Mesendoderm (in vitro differentiated cells): ENCODE measurements at regions not wholly inside any gene's neighbourhood (a gene's known extent, or its start where the extent isn't known, plus 50 kb on each side); places are given as distances from the start of the nearest gene placed in this dataset.

Experiments
- DNase-seq: peaks from one replicate; pipeline ENCODE4 v3.0.0; 2013
- H2AK5ac ChIP-seq: 2 replicates; pipeline ENCODE4 v1.6.1; 2013; ENCODE audit warnings: low read length, inconsistent platforms
- H2BK120ac ChIP-seq: 2 replicates; pipeline ENCODE4 v1.6.1; 2013; ENCODE audit warnings: low read depth, mild to moderate bottlenecking, low read length, moderate library complexity, mixed read lengths
- H2BK15ac ChIP-seq: replicated peaks from 2 replicates; pipeline ENCODE4 v1.6.1; 2013; ENCODE audit warnings: low read depth, mild to moderate bottlenecking, moderate library complexity
- H2BK5ac ChIP-seq: 2 replicates; pipeline ENCODE4 v1.6.1; 2013; ENCODE audit warnings: low read length, inconsistent platforms
- H3K18ac ChIP-seq: 2 replicates; pipeline ENCODE4 v1.6.1; 2013; ENCODE audit warnings: mild to moderate bottlenecking, low read length, mixed read lengths
- H3K23ac ChIP-seq: one replicate; pipeline ENCODE4 v1.6.1; 2013; ENCODE audit warnings: low read length
- H3K27ac ChIP-seq: 2 replicates; pipeline ENCODE4 v1.5.1; 2013; ENCODE audit warnings: low read depth, mild to moderate bottlenecking, inconsistent platforms, low read length, moderate library complexity
- H3K27me3 ChIP-seq: 2 replicates; pipeline ENCODE4 v1.6.1; 2013; ENCODE audit warnings: low read length, control low read depth, mild to moderate bottlenecking, inconsistent platforms; ENCODE audit not compliant: insufficient read depth, poor library complexity
- H3K36me3 ChIP-seq: 2 replicates; pipeline ENCODE4 v1.6.1; 2013; ENCODE audit warnings: low read length, inconsistent platforms; ENCODE audit not compliant: control insufficient read depth, insufficient read depth
- H3K4ac ChIP-seq: one replicate; pipeline ENCODE4 v1.6.1; 2013; ENCODE audit warnings: low read depth, mild to moderate bottlenecking, low read length, moderate library complexity
- H3K4me1 ChIP-seq: 2 replicates; pipeline ENCODE4 v1.6.1; 2013; ENCODE audit warnings: low read depth, low read length, inconsistent platforms; ENCODE audit not compliant: control insufficient read depth
- H3K4me2 ChIP-seq: 2 replicates; pipeline ENCODE4 v1.6.1; 2013; ENCODE audit warnings: low read length
- H3K4me3 ChIP-seq: 2 replicates; pipeline ENCODE4 v1.5.1; 2013; ENCODE audit warnings: mild to moderate bottlenecking, low read length
- H3K56ac ChIP-seq: one replicate; pipeline ENCODE4 v1.6.1; 2013; ENCODE audit warnings: low read length
- H3K79me1 ChIP-seq: 2 replicates; pipeline ENCODE4 v1.6.1; 2013; ENCODE audit warnings: low read length, inconsistent platforms
- H3K79me2 ChIP-seq: 2 replicates; pipeline ENCODE4 v1.6.1; 2013; ENCODE audit warnings: mild to moderate bottlenecking, low read length; ENCODE audit not compliant: control insufficient read depth, insufficient read depth
- H3K9ac ChIP-seq: 2 replicates; pipeline ENCODE4 v1.6.1; 2013; ENCODE audit warnings: low read length, inconsistent platforms
- H4K5ac ChIP-seq: one replicate; pipeline ENCODE4 v1.6.1; 2013; ENCODE audit warnings: low read length
- H4K8ac ChIP-seq: one replicate; pipeline ENCODE4 v1.6.1; 2013; ENCODE audit warnings: low read depth, mild to moderate bottlenecking, control low read depth, low read length, moderate library complexity
- WGBS: extraction: QIAGEN DNeasy Blood & Tissue Kit; methylation state at CpG from one replicate; pipeline ENCODE4 v1.1.7; 2013; ENCODE audit warnings: low lambda C conversion rate, missing lambda C conversion rate; ENCODE audit not compliant: insufficient coverage; ENCODE audit errors: extremely low coverage; 5-methylcytosine and 5-hydroxymethylcytosine counted together

DNA sequence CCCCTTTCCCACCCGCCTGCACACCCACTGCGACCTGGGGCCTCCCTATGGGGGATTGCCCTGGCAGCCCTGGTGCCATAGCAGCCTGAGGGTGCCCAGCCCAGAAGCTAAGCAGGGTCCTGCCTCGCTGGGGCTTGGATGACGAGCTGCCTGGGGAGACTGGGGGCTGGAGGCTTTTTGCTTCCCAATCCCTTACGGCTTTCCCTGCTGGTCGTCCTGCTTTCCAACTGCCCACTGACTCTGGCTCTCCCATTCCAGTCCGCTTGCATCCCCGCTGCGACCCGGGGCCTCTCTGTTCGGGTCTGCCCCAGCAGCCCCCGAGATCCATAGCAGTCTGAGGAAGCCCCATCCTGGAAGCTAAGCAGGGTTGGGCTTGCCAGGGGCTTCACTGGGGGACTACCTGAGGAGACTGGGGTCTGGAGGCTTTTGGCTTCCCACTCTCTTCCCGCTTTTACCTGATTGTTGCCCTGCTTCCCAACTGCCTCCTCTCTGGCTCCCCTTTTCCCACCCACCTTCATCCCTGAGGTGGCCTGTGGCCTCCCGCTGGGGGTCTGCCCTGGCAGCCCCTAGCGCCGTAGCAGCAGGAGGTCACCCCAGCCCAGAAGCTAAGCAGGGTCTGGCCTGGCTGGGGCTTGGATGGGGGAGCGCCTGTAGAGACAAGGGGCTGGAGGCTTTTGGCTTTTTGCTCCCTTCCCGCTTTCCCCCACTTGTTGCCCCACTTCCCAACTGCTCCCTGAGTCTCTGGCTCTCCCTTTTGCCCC, 2292.8 kb downstream of the TP53TG3F start:
- Histone ChIP-seq H2BK5ac (no peak overlapping the region), H3K4me3 (no peak overlapping the region), H4K8ac (no peak overlapping the region), H3K56ac (no peak overlapping the region), H3K4me1 (no peaks in the 10 kb centered on the region), H4K5ac (no peak overlapping the region), H3K27me3 (no peaks in the 10 kb centered on the region), H3K79me2 (no peaks in the 10 kb centered on the region), H3K9ac (no peak overlapping the region), H3K23ac (no peak overlapping the region), H2BK120ac (no peak overlapping the region), H2BK15ac (no peak overlapping the region), H2AK5ac (no peak overlapping the region), H3K4me2 (no peak overlapping the region), H3K18ac (no peak overlapping the region), H3K36me3 (no peaks in the 10 kb centered on the region), H3K27ac (no peak overlapping the region), H3K79me1 (no peaks in the 10 kb centered on the region), H3K4ac (no peak overlapping the region)
- WGBS = no CpG with 5 or more reads among the region's 18 CpGs
- no peak for DNase-seq

DNA sequence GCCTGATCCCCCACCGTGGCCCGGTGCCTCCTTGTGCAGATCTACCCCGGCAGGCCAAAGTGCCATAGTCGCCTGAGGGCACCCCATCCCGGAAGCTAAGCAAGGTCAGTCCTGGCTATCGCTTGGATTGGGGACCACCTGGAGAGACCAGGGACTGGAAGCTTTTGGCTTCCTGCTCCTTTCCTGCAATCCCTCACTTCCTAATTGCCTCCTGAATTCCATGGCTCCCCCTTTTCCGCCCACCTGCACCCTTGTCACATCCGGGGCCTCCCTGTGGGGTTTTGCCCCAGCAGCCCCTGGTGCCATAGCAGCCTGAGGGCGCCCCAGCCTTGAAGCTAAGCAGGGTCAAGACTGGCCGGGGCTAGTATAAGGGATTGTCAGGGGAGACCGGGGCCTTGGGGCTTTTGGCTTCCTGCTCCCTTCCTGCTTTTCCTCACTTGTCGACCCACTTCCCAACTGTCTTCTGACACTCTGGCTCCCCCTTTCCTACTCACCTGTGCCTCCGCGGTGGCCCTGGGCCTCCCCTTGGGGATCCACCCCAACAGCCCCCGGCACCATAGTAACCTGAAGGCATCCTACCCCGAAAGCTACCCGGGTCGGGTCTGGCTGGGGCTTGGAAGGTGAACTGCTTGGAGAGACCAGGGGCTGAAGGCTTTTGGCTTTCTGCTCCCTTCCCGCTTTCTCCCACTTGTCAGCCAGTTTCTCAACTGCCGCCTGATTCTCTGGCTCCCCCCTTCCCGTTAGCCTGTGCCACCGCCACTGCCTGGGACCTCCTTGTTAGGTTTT, 2293.6 kb downstream of the TP53TG3F start:
- Histone ChIP-seq H4K5ac (no peak overlapping the region), H3K4me3 (no peak overlapping the region), H3K4ac (no peak overlapping the region), H3K36me3 (no peaks in the 10 kb centered on the region), H3K27me3 (no peaks in the 10 kb centered on the region), H3K4me2 (no peak overlapping the region), H4K8ac (no peak overlapping the region), H2BK120ac (no peak overlapping the region), H2BK5ac (no peak overlapping the region), H3K27ac (no peak overlapping the region), H3K4me1 (no peaks in the 10 kb centered on the region), H3K79me2 (no peaks in the 10 kb centered on the region), H2AK5ac (no peak overlapping the region), H2BK15ac (no peak overlapping the region), H3K79me1 (no peaks in the 10 kb centered on the region), H3K9ac (no peak overlapping the region), H3K56ac (no peak overlapping the region), H3K23ac (no peak overlapping the region), H3K18ac (no peak overlapping the region)
- no CpG with 5 or more reads among the region's 22 CpGs for WGBS
- no peak for DNase-seq

DNA sequence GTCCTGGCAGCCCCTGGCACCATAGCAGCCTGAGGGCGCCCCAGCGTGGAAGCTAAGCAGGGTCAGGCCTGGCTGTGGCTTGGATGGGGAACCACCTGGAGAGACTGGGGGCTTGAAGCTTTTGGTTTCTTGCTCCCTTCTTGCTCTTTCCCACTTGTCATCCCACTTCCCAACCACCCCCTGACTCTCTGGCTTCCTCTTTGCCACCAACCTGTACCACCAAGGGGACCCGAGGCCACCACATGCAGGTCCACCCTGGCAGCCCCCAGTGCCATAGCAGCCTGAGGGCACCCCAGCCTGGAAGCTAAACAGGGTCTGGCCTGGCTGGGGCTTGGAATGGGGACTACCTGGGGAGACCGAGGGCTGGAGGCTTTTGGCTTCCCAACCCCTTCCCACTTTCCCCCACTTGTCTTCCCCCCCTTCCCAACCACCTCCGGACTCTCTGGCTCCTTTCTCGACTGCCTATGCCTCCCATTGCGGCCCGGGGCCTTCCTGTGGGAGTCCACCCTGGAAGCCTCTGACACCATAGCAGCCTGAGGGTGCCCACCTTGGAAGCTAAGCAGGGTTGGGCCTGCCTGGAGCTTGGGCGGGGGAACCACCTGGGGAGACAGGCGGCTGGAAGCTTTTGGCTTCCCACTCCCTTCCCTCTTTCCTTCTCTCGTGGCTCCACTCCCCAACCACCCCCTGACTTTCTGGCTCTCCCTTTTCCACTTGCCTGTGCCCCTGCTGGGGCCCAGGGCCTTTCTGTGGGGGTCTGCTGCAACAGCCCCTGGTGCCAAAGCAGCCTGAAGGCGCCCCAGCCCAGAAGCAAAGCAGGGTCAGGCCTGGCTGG, 2294.4 kb downstream of the TP53TG3F start:
- no peaks in the 10 kb centered on the region for H3K36me3 ChIP-seq
- H2BK5ac ChIP-seq = no peak overlapping the region
- no peak overlapping the region for H3K9ac ChIP-seq
- no peak overlapping the region for H3K23ac ChIP-seq
- H3K56ac ChIP-seq = no peak overlapping the region
- WGBS = no CpG with 5 or more reads among the region's 12 CpGs
- no peaks in the 10 kb centered on the region for H3K79me2 ChIP-seq
- H3K4ac ChIP-seq = no peak overlapping the region
- no peak overlapping the region for H2BK15ac ChIP-seq
- no peaks in the 10 kb centered on the region for H3K79me1 ChIP-seq
- no peaks in the 10 kb centered on the region for H3K4me1 ChIP-seq
- no peak overlapping the region for H2BK120ac ChIP-seq
- no peak for DNase-seq
- no peak overlapping the region for H2AK5ac ChIP-seq
- H4K5ac ChIP-seq = no peak overlapping the region
- no peak overlapping the region for H3K4me3 ChIP-seq
- no peak overlapping the region for H3K18ac ChIP-seq
- H3K4me2 ChIP-seq = no peak overlapping the region
- no peak overlapping the region for H3K27ac ChIP-seq
- H3K27me3 ChIP-seq = no peaks in the 10 kb centered on the region
- H4K8ac ChIP-seq = no peak overlapping the region

DNA sequence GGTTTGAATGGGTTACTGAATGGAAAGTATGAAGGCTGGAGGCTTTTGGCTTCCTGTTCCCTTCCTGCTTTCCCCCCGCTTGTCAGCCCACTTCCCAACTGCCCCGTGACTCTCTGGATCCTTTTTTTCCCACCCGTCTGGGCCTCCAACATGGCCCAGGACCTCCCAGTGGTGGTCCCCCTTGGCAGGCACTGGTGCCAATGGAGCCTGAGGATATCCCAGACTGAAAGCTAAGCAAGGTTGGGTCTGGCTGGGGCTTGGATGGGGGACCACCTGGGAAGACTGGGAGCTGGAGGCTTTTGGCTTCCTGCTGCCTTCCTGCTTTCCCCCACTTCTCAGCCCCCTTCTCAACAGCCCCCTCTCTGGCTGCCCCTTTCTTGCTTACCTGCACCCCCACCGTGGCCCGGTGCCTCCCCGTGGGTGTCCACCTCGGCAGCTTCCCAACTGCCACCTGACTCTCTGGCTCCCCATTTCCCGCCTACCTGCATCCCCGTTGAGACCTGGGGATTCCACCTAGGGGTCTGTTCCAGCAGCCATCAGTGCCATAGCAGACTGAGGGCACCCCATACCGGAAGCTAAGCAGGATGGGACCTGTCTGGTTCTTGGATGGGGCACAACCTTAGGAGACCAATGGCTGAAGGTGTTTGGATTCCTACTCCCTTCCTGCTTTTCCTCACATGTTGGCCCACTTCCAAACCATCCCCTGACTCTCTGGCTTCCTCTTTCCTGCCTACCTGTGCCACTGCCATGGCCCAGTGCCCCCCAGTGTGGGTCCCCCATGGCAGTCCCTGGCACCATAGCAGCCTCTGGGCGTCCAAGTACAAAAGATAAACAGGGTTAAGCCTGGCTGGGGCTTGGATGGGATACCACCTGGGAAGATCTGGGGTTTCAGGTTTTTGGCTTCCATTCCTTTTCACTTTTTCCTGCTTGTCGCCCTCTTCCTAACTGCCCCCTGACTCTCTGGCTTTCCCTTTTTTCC, 2295.3 kb downstream of the TP53TG3F start:
- no peaks in the 10 kb centered on the region for H3K79me2 ChIP-seq
- H3K4me2 ChIP-seq = no peak overlapping the region
- no peaks in the 10 kb centered on the region for H3K79me1 ChIP-seq
- H2AK5ac ChIP-seq = no peak overlapping the region
- no peak overlapping the region for H3K4ac ChIP-seq
- no peak for DNase-seq
- H2BK15ac ChIP-seq = no peak overlapping the region
- no peak overlapping the region for H2BK120ac ChIP-seq
- no peak overlapping the region for H3K23ac ChIP-seq
- no peaks in the 10 kb centered on the region for H3K36me3 ChIP-seq
- H3K4me1 ChIP-seq = no peaks in the 10 kb centered on the region
- no peak overlapping the region for H4K8ac ChIP-seq
- no CpG with 5 or more reads among the region's 12 CpGs for WGBS
- no peak overlapping the region for H3K9ac ChIP-seq
- no peak overlapping the region for H4K5ac ChIP-seq
- no peak overlapping the region for H3K18ac ChIP-seq
- H3K56ac ChIP-seq = no peak overlapping the region
- H3K4me3 ChIP-seq = no peak overlapping the region
- no peak overlapping the region for H3K27ac ChIP-seq
- no peaks in the 10 kb centered on the region for H3K27me3 ChIP-seq
- H2BK5ac ChIP-seq = no peak overlapping the region

DNA sequence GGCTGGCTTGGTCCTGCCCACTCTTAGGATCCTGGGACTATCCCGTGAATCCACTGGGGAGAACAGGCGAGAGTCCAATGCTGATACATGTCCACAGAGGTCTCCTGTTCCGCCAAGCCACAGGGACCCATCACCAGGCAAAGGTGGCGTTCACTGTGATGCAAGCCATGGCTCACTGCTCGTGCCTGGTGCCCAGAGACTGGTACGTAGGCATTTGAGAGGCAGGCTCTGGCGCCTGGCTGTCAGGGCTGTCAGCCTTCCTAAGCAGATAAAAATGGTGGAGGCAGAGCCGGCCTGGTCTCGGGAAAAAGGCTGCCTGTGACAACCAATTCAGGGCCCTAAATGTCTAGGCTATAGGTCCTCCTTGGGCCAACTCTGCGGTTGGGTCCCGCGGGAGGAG, 2329.0 kb downstream of the TP53TG3F start:
- WGBS = no CpG with 5 or more reads among the region's 12 CpGs
- no peak overlapping the region for H3K4me2 ChIP-seq
- H3K27ac ChIP-seq = no peak overlapping the region
- H3K27me3 ChIP-seq = no peaks in the 10 kb centered on the region
- H3K4me1 ChIP-seq = no peaks in the 10 kb centered on the region
- H2BK5ac ChIP-seq = no peak overlapping the region
- no peak overlapping the region for H2AK5ac ChIP-seq
- H3K9ac ChIP-seq = no peak overlapping the region
- H4K8ac ChIP-seq = no peak overlapping the region
- no peak overlapping the region for H3K4ac ChIP-seq
- no peaks in the 10 kb centered on the region for H3K36me3 ChIP-seq
- H3K4me3 ChIP-seq = no peak overlapping the region
- no peaks in the 10 kb centered on the region for H3K79me2 ChIP-seq
- no peak overlapping the region for H3K23ac ChIP-seq
- H3K56ac ChIP-seq = no peak overlapping the region
- DNase-seq = no peak
- no peak overlapping the region for H2BK15ac ChIP-seq
- no peak overlapping the region for H2BK120ac ChIP-seq
- no peak overlapping the region for H3K18ac ChIP-seq
- H3K79me1 ChIP-seq = no peaks in the 10 kb centered on the region
- H4K5ac ChIP-seq = no peak overlapping the region
